ENCODE measurements at regions not wholly inside any gene's neighbourhood (a gene's known extent, or its start where the extent isn't known, plus 50 kb on each side); places are given as distances from the start of the nearest gene placed in this dataset.
A peak's percentile ranks its signal among the peaks of the same experiment; 100 is the strongest.

DNA sequence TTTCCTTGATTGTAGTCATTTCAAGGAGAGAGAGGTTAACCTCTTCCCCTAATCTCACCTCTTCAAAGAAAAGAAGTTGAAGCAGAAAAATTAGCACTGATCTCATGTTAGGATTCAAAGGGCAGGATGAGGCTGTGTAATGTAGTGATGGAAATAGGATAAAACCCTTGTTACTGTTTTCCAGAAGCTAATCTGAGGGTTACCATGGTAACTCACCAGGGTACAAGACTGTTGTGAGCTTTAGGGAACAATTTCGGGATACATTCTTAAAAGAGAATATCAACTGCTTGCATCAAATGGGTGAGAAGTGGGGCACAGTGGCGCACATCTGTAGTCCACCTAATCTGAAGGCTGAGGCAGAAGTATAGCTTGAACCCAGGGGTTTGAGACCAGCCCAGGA lies 64.9 kb upstream of the SLC39A10 start:
- Mint-ChIP-seq H3K27ac (peak overlapping the region; percentile 13; the same call in 1 of the 2 replicates), H3K27me3 (ENCODE audit: low read depth) (no peaks in the 10 kb centered on the region), H3K4me3 (no peak overlapping the region), H3K36me3 (peaks cover 3% of the 10 kb centered on the region), H3K4me1 (peaks cover 70% of the 10 kb centered on the region), H3K9me3 (no peaks in the 10 kb centered on the region)
- ChIA-PET CTCF (interaction anchor here (0.5 to 1.0 kb wide), 2 partner anchors 18 to 76 kb away, joined by 3 read pairs; no protein-coding TSS in a partner anchor), POLR2A (interaction anchor here (1.0 to 1.7 kb wide), 2 partner anchors 9 to 21 kb away, joined by 4 read pairs; no protein-coding TSS in a partner anchor)
- no peak for DNase-seq (ENCODE audit: low spot score)
- no peak; the same call in 1 of the 2 replicates for ATAC-seq
- TF ChIP-seq ZNF425 (CRISPR knock-in tag; conservative IDR thresholded peaks at IDR 0.05): no peak
- no peak for TF ChIP-seq ATF3 (CRISPR knock-in tag; conservative IDR thresholded peaks at IDR 0.05)
- TF ChIP-seq, protein P1, sequence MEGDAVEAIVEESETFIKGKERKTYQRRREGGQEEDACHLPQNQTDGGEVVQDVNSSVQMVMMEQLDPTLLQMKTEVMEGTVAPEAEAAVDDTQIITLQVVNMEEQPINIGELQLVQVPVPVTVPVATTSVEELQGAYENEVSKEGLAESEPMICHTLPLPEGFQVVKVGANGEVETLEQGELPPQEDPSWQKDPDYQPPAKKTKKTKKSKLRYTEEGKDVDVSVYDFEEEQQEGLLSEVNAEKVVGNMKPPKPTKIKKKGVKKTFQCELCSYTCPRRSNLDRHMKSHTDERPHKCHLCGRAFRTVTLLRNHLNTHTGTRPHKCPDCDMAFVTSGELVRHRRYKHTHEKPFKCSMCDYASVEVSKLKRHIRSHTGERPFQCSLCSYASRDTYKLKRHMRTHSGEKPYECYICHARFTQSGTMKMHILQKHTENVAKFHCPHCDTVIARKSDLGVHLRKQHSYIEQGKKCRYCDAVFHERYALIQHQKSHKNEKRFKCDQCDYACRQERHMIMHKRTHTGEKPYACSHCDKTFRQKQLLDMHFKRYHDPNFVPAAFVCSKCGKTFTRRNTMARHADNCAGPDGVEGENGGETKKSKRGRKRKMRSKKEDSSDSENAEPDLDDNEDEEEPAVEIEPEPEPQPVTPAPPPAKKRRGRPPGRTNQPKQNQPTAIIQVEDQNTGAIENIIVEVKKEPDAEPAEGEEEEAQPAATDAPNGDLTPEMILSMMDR (IDR thresholded peaks at IDR 0.05): no peak
- no peak for TF ChIP-seq NFATC4 (CRISPR knock-in tag; IDR thresholded peaks at IDR 0.05)
- TF ChIP-seq ZNF532 (CRISPR knock-in tag; IDR thresholded peaks at IDR 0.05; ENCODE audit: borderline replicate concordance): no peak
- TF ChIP-seq NFYB (CRISPR knock-in tag; conservative IDR thresholded peaks at IDR 0.05; ENCODE audit: low read depth): no peak
- TF ChIP-seq ATF1 (CRISPR knock-in tag; IDR thresholded peaks at IDR 0.05): no peak
- TF ChIP-seq MAX (CRISPR knock-in tag; IDR thresholded peaks at IDR 0.05): no peak

DNA sequence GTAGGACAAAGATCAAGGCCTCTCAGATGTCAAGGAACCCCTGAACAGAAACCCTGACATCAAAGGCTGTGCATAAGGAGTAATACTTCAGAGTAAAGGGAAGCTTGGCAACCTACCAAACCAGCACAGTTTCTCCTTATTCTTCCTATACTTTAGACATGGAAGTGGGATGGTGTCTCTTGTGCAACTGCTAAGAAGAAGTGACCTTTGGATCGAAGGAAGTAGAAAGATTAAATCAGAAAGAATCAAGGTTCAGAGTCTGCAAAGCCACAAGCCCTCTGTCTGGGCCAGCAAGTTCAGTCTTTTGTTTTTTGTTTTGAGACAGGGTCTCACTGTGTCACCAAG lies 66.2 kb upstream of the SLC39A10 start:
- H3K27me3 Mint-ChIP-seq (ENCODE audit: low read depth): no peaks in the 10 kb centered on the region
- peaks cover 3% of the 10 kb centered on the region for H3K36me3 Mint-ChIP-seq
- POLR2A ChIA-PET: no interaction called here
- no peak for DNase-seq (ENCODE audit: low spot score)
- peaks cover 72% of the 10 kb centered on the region for H3K4me1 Mint-ChIP-seq
- H3K4me3 Mint-ChIP-seq: no peak overlapping the region
- H3K9me3 Mint-ChIP-seq: no peaks in the 10 kb centered on the region
- no peak overlapping the region; the same call in 1 of the 2 replicates for H3K27ac Mint-ChIP-seq
- ATAC-seq: no peak
- TF ChIP-seq ZNF232 (CRISPR knock-in tag; IDR thresholded peaks at IDR 0.05): no peak
- TF ChIP-seq RORB (CRISPR knock-in tag; IDR thresholded peaks at IDR 0.05): no peak
- CTCF ChIA-PET: no interaction called here

GRCh38 chr2:195590199-195590860 lies 66.7 kb upstream of the SLC39A10 start:
- H3K9me3 Mint-ChIP-seq: no peaks in the 10 kb centered on the region
- H3K27ac Mint-ChIP-seq: no peak overlapping the region; the same call in 1 of the 2 replicates
- no peak for DNase-seq (ENCODE audit: low spot score)
- H3K36me3 Mint-ChIP-seq: peaks cover 3% of the 10 kb centered on the region
- H3K4me3 Mint-ChIP-seq: no peak overlapping the region
- CTCF ChIA-PET: interaction anchor here (1.0 kb wide), 1 partner anchor 70 kb away, joined by 3 read pairs; no protein-coding TSS in a partner anchor
- H3K4me1 Mint-ChIP-seq: peaks cover 71% of the 10 kb centered on the region
- ATAC-seq: no peak
- POLR2A ChIA-PET: no interaction called here
- no peaks in the 10 kb centered on the region for H3K27me3 Mint-ChIP-seq (ENCODE audit: low read depth)
- TF ChIP-seq MAX (CRISPR knock-in tag; IDR thresholded peaks at IDR 0.05) (no peak), GTF2I (CRISPR knock-in tag; conservative IDR thresholded peaks at IDR 0.05) (no peak), ZNF263 (CRISPR knock-in tag; IDR thresholded peaks at IDR 0.05; ENCODE audit: low read depth) (no peak), TCF7 (CRISPR knock-in tag; IDR thresholded peaks at IDR 0.05; ENCODE audit: low read depth) (no peak), NR2C2 (CRISPR knock-in tag; IDR thresholded peaks at IDR 0.05) (no peak)
- TF ChIP-seq, protein P2, sequence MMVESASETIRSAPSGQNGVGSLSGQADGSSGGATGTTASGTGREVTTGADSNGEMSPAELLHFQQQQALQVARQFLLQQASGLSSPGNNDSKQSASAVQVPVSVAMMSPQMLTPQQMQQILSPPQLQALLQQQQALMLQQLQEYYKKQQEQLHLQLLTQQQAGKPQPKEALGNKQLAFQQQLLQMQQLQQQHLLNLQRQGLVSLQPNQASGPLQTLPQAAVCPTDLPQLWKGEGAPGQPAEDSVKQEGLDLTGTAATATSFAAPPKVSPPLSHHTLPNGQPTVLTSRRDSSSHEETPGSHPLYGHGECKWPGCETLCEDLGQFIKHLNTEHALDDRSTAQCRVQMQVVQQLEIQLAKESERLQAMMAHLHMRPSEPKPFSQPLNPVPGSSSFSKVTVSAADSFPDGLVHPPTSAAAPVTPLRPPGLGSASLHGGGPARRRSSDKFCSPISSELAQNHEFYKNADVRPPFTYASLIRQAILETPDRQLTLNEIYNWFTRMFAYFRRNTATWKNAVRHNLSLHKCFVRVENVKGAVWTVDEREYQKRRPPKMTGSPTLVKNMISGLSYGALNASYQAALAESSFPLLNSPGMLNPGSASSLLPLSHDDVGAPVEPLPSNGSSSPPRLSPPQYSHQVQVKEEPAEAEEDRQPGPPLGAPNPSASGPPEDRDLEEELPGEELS (CRISPR knock-in tag; IDR thresholded peaks at IDR 0.05): no peak
- TF ChIP-seq, protein P3, sequence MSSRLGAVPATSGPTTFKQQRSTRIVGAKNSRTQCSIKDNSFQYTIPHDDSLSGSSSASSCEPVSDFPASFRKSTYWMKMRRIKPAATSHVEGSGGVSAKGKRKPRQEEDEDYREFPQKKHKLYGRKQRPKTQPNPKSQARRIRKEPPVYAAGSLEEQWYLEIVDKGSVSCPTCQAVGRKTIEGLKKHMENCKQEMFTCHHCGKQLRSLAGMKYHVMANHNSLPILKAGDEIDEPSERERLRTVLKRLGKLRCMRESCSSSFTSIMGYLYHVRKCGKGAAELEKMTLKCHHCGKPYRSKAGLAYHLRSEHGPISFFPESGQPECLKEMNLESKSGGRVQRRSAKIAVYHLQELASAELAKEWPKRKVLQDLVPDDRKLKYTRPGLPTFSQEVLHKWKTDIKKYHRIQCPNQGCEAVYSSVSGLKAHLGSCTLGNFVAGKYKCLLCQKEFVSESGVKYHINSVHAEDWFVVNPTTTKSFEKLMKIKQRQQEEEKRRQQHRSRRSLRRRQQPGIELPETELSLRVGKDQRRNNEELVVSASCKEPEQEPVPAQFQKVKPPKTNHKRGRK (CRISPR knock-in tag; IDR thresholded peaks at IDR 0.05; ENCODE audit: borderline replicate concordance): no peak

Data from WTC11 (cell line).